GM19099 (cell line): ENCODE measurements at regions not wholly inside any gene's neighbourhood (a gene's known extent, or its start where the extent isn't known, plus 50 kb on each side); places are given as distances from the start of the nearest gene placed in this dataset.

Experiments
- POLR2A ChIP-seq: IDR thresholded peaks from 3 replicates; pipeline ENCODE4 v1.6.1; 2011; ENCODE audit warnings: low read depth; ENCODE audit not compliant: insufficient read length; ENCODE audit errors: extremely low read depth

DNA sequence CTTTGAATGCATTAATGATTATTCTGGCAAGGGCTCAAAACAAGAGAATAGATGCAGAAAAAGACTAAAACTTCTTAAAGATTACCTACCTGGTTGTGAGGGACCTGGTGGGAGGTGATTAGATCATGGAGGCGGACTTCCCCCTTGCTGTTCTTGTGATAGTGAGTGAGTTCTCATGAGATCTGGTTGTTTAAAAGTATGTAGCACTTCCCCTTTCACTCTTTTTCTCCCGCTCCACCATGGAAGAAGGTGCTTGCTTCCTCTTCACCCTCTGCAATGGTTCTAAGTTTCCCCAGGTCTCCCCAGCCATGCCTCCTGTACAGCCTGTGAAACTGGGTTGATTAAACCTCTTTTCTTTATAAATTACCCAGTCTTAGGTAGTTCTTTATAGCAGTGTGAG is 226.6 kb downstream of the ARHGAP12 start:
- no peak for TF ChIP-seq POLR2A

DNA sequence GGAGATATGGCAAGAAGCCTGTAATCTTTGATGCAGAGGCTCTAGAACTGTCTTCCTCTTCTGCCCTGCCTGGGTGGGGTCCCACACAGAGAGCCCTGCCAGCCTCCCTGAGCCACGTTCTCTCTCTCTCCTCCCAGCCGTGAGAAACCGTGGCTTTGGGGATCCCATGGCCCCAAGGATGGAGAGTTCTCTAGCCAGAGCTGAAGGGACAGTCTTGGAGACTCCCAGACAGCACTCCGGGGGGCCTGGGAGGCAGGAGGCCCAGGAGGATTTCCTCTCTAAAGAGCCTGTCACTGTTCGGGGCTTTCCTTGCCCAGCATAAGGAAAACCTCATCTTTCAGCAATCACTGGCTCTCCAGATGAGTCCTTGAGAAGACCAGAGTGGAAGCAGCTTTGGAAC is 227.1 kb downstream of the ARHGAP12 start:
- TF ChIP-seq POLR2A, result no peak

DNA sequence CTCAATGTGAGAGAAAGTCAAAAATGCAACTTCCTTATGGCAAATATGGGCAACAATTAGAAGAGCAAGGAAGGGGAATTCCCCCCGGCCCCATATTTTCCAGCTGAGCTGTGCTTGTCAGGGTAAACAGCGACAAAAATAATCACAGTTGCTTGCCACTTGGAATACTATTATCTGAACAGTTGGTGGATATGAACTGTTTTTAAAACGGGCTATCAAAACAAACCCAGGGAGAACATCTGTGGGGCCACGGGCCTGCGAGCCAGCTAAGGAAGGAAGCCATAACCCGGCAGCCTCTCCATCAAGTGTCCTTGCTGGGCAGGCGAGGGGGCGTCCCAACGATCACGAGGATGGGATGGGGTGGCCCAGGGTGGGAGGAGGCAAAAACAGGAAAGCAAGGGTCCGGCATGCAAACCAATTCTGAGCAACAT is 228.4 kb downstream of the ARHGAP12 start:
- no peak for TF ChIP-seq POLR2A

DNA sequence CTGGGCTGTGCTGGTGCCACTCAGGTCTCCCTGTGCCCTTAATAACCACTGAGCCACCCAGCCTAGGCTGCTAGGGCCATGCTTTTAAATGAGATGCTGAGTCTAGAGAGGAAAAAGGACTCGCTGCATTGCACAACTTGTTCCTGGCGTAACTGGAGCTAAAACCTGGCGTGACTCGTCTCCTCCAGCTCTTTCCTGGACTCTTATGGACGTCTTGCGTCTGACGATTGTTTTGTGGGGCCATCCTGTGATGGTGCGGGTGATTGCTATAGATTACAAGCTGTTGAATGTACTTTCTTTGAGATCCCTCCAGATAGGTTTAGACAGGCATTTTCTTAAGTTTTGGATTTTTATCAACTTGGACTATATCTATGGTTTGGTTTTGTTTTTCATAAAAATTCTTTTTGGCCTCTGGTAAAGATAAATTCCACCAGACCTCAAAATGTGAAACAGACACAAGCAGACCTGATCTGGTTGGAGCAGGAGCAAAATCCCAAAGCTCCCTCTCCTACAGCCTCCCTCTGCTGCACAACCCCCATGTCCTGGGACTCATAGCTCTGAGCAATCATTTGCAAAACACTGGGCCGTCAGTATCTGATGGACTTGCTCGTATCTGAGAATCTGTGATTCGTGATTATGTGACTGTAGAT is 230.3 kb downstream of the ARHGAP12 start:
- no peak for TF ChIP-seq POLR2A

DNA sequence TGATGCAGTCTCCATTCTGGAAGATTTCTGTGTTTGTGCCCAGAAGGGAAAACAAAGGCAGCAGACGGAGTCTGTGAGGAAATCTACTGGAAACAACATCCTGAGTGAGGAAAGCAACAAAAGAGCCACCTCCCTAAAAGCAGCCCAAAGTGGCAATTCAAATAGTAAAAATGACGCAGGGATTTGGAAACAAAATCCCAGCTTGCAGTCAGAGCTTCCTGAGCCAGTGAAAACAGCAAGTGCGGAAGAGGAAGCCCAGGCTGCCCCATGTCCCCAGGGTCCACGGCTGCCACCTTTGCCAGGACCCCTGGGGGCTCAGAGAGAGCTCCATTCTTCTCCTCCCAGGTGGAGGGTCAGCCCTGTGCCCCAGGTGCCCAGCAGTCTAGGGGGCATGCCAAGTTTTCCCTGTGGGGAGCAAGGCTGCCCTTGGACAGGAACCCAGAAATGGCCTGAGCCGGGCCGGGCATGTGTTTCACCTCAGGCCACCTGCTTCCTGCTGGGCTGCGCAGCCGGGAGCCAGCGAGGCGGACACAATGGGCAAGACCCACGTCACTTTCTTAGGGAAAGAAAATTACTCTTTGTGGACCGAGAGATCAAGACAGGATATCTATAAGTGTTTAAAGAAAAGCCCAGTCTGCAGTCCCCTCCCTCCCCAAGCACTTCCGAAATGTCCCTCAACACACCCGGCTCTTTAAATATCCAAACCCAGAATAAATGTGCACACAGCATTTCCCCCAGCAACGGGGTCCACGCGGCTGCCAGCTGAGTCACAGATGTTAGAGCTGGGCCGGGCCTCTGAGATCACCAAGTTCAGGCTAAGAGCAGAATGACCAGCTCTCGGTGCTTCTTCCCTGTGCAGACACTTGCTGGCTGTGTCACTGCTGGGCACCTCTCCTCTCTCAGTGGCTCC is 231.1 kb downstream of the ARHGAP12 start:
- no peak for TF ChIP-seq POLR2A

DNA sequence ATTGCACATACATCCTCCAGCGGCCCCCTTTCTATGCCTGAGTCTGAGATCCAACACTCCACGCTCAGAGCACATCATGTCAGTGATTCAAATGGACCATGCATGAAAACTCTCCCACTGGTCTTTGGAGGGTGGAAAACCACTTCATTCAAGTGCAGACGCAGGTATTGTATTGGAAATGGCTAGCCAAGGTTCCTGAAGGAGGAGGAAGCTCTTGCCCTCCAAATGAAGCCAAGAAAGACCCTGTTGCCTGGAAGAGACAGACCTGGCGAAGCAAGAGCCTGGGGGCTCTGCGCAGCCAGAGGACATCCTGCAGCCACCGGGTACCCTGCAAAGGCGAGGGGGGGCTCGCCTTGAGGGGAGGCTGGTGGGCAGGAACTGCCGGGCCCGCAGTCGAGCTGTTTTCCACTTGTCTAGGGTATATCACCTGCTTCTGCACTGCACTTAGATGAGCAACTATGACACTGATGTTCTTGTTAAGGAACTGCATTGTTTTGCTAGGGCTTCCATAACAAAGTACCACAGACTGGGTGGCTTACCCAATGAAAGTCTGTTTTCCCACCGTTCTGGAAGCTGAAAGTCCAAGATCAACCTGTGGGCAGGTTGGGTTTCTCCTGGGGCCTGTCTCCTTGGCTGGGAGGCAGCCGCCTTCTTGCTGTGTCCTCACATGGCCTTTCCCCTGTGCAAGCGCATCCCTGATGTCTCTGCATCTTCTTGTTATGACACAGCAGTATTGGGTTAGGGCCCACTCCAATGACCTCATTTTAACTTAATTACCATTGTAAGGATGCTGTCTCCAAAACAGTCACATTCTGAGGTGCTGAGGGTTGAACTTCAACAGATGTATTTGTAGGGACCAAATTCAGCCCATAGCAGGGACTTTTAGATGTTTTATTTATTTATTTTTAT is 233.4 kb downstream of the ARHGAP12 start:
- no peak for TF ChIP-seq POLR2A

DNA sequence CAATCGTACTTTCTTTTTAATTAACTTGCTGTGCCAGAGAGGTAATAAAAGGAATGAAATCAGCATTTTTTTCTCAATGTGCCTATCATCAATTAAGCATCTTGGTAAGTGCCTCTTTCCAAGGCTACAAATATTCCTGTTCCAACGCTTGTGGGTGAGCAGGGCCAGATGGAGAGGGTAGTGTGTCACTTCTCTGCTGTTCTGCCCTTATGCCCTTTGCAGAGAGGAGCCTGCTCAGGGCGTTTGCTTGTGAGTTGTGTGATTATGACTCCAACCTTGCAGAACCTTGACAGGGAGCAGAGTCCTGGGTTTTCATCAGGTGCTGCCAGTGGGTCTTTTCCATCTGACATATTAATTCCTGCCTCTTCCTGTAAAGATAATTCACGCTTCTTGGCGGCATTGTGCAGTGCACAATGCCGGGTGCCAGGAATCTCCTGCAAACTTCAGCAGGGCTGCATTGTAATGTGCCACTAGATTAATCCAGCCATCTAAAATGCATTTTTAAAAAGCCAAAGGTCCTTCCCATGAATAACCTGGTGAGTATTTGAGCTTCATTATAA is 234.4 kb downstream of the ARHGAP12 start:
- no peak for TF ChIP-seq POLR2A

DNA sequence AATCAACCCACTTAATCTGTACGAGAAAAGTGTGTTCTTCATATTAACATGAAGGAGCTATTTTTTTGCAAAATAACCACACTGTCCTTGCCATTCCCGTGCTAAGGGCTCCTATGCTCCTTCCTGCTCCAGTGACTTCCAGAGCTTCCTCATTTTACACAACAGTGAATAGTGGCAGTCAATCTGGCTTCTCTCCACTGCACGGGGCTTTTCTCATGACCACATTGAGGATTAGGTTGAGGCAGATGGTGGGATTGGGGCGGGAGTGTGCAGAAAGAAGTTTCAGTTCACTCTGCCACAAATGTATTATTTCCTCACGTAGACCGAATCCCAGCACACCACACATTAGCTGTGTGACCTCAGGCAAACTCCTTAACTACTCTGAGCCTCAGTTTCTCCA is 235.1 kb downstream of the ARHGAP12 start:
- no peak for TF ChIP-seq POLR2A

DNA sequence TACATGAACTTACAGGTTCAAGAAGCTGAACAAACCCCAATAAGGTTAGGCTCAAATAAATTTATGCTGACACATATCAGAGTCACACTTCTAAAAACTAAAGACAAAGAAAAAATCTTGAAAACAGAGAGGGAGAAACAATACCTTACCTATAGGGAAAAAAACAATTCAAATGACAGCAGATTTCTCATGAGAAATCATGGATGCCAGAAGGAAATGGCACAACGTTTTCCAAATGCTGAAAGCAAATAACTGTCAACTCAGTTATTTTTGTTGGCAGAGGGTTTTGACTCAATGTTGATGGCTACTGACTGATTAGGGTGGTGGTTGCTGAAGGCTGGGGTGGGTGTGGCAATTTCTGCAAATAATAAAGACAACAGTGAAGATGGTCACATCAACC is 239.4 kb downstream of the ARHGAP12 start:
- no peak for TF ChIP-seq POLR2A

DNA sequence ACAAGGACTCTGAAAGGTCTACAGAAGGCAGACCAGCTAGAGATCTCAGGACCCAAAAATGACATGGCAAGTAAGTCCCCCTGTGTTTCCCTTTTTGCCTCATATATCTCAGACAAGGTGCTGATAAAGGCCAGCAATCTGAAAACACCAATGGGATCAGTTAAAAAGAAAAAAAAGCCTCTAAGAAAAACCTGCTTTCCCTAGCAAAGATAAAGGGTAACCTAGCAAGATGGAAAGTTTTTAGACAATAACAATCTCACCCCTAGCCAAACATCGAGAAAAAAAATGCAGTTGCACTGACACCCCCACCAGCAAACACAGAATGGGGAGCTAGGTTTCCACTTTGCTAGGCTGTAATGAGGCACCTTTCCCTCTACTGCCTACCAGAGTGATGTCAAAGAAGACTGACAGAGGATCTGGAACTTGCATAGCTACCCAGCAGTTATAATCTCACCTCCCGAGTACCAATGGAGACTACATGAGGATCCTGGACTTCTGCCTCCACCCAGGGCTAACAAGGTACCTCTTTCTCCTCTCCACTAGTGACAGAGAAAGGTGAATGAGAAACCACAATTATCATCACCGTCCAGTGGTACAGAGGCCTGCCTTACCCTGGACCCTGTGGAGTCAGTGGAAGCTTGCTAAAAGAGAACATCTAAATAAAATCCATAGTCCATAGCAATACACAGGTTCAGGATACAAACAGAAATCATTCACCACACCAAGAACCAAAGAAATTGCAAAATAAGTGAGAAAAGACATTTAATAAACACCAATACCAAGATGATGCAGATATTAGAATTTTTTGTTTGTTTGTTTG is 240.8 kb downstream of the ARHGAP12 start:
- no peak for TF ChIP-seq POLR2A

DNA sequence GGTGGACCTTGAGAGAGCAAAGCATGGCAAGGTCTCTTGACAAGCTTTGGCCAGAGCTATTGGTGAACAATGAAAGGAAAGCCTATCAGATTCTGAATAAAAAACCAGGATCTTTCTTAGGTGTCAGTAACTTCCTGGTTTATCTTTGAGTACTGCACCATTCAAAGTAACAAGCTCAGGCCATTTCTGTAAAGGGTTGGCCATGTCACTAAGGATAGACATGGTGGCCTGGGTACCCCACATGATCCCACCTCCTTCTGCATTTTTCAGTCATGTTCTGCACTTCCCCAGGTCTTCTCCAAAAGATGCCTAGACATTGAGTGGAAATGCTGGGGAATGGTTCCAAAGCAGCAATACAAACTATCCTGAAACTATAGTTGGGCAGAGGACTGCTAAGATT is 242.0 kb downstream of the ARHGAP12 start:
- TF ChIP-seq POLR2A, result no peak

DNA sequence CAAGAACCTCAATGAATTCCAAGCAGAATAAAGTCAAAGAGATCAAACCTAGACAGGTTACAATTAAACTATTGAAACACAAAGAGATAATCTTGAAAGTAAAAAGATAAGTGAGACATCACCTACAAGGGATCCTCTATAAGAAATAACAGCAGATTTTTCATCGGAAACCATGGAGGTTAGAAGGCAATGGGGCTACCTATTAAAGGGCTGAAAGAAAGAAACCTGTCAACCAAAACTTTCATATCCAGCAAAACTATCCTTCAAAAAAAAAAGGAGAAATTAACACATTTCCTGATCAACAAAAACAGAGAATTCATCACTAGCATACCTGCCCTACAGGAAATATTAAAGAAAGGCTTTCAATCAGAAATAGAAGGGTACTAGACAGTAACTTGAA is 244.9 kb downstream of the ARHGAP12 start:
- TF ChIP-seq POLR2A, result no peak

DNA sequence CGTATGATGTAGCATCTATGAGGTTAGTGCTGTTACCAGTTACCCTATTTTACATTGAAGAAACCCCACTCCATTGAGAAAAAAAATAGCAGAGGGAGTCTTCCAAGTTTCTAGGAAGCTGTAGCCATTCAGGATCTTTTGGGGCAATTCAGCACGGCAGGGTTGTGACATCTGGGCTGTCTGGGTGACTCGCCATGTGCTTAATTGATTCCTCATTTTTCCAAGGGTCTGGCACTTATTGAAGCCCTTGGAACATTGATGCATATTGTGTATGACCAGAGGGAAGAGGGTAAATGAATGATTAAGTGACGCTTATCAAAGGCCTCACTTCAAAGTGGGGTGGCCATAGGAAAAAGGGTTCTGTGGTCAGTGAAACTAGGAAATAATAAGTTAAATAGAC is 248.7 kb downstream of the ARHGAP12 start:
- no peak for TF ChIP-seq POLR2A
